HS-27A (cell line): ENCODE measurements at regions not wholly inside any gene's neighbourhood (a gene's known extent, or its start where the extent isn't known, plus 50 kb on each side); places are given as distances from the start of the nearest gene placed in this dataset.

Experiments used
- DNase-seq: peaks from one replicate; pipeline ENCODE4 v3.0.0-alpha.2; 2012; ENCODE audit warnings: low read depth, missing footprints

DNA sequence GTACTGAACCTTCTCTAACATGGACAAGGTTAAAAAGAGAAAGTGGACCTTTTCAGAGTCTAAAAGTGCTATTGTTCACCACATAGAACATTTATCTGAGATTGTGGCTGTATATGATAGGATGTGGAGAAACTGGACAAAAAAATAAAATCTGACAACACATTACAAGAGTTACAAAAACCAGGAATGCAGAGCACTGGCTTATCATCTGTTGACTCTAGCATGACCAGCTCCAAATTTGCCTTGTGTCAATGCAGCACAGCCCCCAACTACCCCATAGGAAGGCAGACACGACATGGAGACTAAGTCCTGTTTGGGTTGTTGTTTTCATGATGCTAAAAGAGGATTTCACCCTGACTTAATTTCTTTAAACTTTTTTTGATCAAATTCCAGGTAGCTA is 436.9 kb upstream of the MARCKS start:
- no peak for DNase-seq

DNA sequence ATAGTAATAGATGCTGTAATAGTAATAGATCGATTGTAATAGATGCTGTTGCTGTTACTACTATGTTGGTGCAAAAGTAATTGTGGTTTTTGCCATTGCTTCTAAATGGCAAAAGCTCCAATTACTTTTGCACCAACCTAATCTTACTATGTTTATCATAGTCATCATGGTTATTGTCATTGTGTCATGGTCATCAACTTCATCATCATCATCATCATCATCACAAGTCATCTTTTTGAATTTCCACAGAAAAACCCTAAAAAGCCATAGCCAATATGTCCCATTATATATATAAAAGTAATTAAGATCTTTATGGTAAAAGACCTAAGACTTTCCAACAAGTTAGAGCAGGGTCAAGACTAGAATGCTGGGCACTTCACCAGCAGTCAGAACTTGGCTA is 435.1 kb upstream of the MARCKS start:
- DNase-seq, result no peak

GRCh38 chr6:113423956-113424355 is 433.2 kb upstream of the MARCKS start:
- DNase-seq, result no peak

DNA sequence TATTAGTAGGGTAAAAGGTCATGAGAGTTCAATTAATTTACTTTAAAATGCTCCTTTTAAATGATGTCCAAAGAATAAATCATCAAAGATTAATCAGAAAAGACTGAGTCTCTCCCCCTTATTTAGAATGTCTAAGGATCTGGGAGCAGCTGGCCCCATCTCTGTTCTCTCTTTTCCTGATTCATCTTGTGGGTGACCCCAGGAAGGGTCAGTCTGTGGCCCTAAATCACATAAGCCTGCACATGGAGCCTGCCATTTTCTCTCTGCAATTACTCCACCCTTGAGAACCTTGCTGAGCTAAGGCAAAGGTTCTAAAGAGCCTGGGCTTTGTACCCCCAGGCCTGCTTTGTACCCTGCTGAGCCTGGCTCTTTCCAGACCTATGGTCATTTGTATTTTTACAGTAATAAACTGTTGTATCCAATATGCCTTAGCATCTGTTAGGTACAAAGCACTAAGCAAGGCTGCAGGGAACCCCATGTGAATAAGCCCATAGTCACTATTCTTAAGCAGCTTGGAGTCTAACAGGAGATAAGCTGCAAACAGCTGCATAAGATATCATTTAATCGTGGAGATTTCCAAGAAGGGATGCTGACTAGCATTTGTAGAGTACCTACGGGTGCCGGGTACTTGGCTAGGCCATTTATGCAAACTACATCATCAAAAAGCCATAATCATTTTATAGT is 431.0 kb upstream of the MARCKS start:
- no peak for DNase-seq

DNA sequence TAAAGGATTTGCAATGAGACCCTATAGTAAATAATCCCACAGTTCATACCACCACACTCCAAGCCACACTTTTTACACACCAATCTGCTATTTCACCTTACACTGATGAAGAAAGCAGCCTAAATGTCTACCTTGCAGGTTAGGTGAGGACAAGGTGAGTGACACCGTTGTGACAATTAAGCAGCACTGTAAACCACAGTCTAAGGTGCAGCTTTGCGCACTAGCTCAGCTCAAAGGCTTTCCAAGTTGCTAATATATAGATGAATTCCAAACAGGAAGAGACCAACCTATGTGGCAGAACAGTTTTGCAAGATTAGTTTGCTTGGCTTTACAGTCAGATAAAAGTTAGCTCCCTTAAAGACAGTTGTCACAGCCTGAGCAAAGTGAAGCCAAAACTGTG is 429.5 kb upstream of the MARCKS start:
- DNase-seq, result no peak

DNA sequence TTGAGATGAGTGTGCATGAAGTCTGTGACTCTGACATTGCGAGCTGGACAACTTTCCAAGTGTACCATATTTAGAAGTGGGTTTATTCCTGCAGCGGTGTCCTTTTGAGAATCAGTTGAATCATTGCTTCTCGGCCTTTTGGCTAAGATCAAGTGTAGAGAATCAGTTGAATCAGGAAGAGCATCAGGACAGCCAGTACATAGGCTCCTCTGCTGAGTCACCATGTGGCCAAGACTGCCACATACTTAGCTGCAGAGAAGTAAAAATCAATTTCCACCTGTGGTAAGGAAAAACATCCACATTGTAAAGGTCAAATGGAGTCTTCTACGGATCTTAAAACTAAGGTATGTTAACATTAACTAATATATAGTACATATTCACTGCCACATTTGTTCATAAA is 428.4 kb upstream of the MARCKS start:
- no peak for DNase-seq

DNA sequence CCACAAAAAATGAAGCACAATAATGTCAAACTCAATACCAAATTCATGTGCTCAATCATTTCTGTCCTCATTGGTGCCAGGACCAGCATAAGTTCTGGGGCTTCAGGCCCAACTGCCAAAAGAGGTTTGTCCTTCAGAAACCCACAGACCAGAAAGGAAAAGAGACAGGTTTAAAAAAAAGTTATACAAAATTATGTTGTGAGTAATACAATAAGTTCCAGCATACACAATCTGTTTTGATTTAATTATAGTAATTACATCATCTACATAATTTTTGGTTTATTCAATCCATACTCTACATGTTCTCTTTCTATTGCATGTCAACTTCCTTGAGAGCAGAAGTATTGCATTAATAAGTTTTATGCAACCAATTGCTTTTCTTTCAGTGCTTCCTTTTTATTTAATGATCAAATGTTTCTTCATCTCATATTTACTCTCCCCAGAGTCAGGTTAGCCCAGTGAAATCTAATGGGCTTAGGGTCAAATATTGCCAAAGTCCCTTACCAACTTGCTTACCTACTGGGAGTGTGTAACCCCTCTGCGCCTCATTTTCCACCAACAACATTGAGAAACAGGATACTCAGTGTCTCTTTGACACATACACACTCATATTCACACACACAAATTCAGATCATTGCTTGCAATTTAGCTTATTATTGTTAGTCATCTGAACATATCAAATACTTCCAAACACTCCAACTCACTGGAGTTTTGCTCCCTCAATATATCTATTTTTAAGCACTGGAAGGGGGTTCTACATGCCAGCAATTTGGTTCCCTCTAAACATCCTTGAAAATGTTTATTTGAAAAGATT is 424.4 kb upstream of the MARCKS start:
- no peak for DNase-seq

- DNase-seq, result no peak
Observed at GRCh38 chr6:113433335-113433991, 423.7 kb upstream of the MARCKS start.

GRCh38 chr6:113434641-113435040 is 422.5 kb upstream of the MARCKS start:
- no peak for DNase-seq

GRCh38 chr6:113437566-113437965 is 419.6 kb upstream of the MARCKS start:
- DNase-seq, result no peak

GRCh38 chr6:113439866-113440265 is 417.3 kb upstream of the MARCKS start:
- DNase-seq, result no peak

DNA sequence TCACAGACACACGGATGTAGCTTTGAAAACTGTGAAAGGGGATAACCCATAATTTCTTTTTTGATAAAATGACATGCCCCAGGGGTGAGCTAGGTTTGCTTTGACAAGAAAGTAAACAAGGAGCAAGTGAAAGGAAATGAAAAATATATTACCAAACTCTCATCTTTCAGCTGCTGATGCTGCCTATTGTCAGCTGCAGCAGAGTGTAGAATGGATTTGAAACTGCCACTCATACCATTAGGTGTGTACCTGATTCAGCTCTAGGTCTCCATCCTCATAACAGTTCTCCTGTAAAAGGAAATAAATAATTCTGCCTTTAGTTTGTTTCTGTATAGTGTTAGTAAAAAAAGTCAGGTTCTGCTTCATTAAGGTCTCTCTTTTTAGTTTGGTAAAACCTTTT is 415.1 kb upstream of the MARCKS start:
- DNase-seq, result no peak

DNA sequence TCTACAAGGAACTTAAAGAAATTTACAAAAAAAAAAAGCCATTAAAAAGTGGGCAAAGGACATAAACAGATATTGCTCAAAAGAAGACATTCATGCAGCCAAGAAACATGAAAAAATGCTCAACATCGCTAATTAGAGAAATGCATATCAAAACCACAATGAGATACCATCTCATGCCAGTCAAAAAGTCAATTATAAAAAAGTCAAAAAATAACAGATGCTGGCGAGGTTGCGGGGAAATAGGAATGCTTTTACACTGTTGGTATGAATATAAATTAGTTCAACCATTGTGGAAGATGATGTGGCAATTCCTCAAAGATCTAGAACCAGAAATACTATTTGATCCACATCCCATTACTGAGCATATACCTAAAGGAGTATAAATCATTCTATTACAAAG is 411.9 kb upstream of the MARCKS start:
- DNase-seq, result no peak

- no peak for DNase-seq
Observed at GRCh38 chr6:113447088-113447831, 409.9 kb upstream of the MARCKS start.

GRCh38 chr6:113449051-113449450 is 408.1 kb upstream of the MARCKS start:
- no peak for DNase-seq

DNA sequence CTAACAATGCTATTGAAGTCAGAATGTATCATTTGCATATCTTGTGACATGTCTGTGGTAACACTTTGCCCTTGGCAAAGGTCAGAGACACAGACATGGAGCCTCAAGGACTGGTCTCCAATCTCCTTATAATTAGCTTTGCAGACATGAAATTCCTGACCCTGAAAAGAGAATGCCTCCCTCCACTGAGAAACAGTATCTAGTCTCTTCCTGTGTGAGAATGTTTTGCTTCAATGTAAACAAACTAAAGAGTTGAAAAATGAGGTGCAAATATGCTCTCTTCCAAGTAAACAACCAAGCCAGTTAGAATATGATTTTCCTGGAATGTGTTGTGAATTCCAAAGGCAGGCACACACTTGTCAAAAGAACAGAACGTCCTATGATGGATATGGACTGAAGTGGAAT is 407.1 kb upstream of the MARCKS start:
- no peak for DNase-seq

DNA sequence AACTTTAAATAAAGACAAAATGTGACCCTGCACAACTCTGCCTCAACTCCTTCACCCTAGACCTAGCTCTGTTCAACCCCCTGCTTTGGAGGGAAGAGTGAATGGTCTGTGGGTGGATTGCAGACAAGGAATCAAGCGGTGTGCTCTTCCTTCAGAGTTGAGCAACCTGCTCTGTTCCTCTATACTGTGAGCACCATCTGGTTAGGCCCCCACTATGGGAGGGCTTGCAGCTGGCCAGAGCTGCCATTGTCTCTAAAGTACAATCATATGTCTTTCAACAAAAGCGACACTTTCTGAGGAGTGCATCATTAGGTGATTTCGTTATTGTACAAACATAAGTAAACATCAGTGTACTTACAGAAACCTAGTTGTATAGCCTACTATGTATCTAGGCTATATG is 406.1 kb upstream of the MARCKS start:
- no peak for DNase-seq

- peak; percentile 91 for DNase-seq
Observed at GRCh38 chr6:113457198-113457597, 399.9 kb upstream of the MARCKS start.

GRCh38 chr6:113457751-113458150 is 399.4 kb upstream of the MARCKS start:
- DNase-seq, result no peak

- DNase-seq, result no peak
Observed at GRCh38 chr6:113458368-113459010, 398.7 kb upstream of the MARCKS start.

- no peak for DNase-seq
Observed at GRCh38 chr6:113461153-113461932, 395.8 kb upstream of the MARCKS start.
